ENCODE measurements at regions not wholly inside any gene's neighbourhood (a gene's known extent, or its start where the extent isn't known, plus 50 kb on each side); places are given as distances from the start of the nearest gene placed in this dataset.

DNA sequence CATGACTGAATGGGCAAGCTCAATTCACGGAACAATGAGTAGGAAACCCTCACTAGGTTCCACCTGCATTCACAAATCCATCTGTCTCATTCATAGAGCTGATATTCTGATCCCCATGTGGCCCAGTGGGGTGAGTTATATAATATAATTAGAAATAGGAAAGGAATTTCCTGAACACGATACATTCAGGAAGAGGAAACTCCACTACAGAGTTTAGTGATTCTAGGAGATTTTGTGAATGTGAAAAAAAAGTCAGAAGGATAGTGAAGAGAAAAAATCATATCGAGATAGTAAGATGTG is 471.2 kb downstream of the GASK1B start:
- Histone ChIP-seq H3K79me2 (ENCODE audit: low read depth) (no peaks in the 10 kb centered on the region), H3K9me3 (ENCODE audit: insufficient read depth, low read depth) (no peaks in the 10 kb centered on the region), H3K36me3 (ENCODE audit: low read depth) (no peaks in the 10 kb centered on the region), H3K27me3 (ENCODE audit: insufficient read depth, low read depth) (no peaks in the 10 kb centered on the region), H3K9me2 (ENCODE audit: insufficient read depth) (no peaks in the 10 kb centered on the region), H3K4me1 (replicated peaks; ENCODE audit: insufficient read depth) (no peaks in the 10 kb centered on the region), H4K20me1 (ENCODE audit: insufficient read depth) (no peaks in the 10 kb centered on the region), H3K4me2 (no peak overlapping the region), H3K27ac (no peak overlapping the region), H2AFZ (no peak overlapping the region), H3K4me3 (no peak overlapping the region), H3F3A (ENCODE audit: insufficient read depth, low read depth) (no peaks in the 10 kb centered on the region)
- DNase-seq = no peak
- TF ChIP-seq EZH2 (IDR thresholded peaks at IDR 0.05; ENCODE audit: low read depth) = no peak
- TF ChIP-seq, protein P1, sequence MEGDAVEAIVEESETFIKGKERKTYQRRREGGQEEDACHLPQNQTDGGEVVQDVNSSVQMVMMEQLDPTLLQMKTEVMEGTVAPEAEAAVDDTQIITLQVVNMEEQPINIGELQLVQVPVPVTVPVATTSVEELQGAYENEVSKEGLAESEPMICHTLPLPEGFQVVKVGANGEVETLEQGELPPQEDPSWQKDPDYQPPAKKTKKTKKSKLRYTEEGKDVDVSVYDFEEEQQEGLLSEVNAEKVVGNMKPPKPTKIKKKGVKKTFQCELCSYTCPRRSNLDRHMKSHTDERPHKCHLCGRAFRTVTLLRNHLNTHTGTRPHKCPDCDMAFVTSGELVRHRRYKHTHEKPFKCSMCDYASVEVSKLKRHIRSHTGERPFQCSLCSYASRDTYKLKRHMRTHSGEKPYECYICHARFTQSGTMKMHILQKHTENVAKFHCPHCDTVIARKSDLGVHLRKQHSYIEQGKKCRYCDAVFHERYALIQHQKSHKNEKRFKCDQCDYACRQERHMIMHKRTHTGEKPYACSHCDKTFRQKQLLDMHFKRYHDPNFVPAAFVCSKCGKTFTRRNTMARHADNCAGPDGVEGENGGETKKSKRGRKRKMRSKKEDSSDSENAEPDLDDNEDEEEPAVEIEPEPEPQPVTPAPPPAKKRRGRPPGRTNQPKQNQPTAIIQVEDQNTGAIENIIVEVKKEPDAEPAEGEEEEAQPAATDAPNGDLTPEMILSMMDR (conservative IDR thresholded peaks at IDR 0.05) = no peak
- BruUV-seq (replicated peaks) = no TSS peak
- ChIA-PET POLR2A (ENCODE audit: unreplicated experiment) (no interaction called here), CTCF (no interaction called here)
- intact Hi-C loops (cut with micrococcal nuclease; ENCODE audit: unreplicated experiment) = no loop called here

DNA sequence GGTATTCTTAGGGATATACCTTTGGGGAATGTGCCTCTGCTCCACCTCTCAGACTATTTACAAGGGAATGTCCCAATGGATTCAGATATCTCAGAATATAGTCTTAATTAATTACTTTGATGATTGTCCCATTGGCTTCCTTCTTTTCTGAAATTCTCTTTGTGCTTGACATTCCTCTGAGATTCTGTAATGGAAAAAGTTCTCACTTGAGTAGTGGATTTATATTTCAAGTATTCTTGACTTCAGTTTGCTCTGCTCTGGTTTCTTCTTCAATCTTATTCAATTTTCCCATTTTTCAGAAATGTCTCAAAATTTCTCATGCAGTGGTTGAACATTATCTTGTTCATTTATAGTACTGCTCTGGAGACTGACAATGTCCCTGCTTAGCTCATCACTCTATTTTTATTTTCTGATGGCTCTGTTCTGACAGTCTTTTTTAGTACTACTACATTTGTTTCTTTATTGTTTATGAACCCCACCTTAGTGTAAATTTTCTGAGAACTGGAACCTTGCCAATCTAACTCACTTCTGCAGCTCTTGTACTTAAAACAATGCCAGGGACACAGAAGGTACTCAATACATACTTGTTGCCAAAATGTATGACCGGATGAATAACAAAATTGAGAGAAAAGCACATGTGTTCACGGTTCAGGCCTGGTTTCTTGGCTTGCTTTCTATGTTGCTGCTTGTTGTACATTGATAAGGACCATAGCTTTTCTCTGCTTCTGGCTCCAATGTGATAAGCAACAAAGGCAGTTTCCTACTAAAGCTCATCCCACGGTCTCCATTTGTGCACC is 471.7 kb downstream of the GASK1B start:
- Histone ChIP-seq H3K4me2 (no peak overlapping the region), H3F3A (ENCODE audit: insufficient read depth, low read depth) (no peaks in the 10 kb centered on the region), H3K36me3 (ENCODE audit: low read depth) (no peaks in the 10 kb centered on the region), H2AFZ (no peak overlapping the region), H3K4me1 (replicated peaks; ENCODE audit: insufficient read depth) (no peaks in the 10 kb centered on the region), H3K9me2 (ENCODE audit: insufficient read depth) (no peaks in the 10 kb centered on the region), H3K79me2 (ENCODE audit: low read depth) (no peaks in the 10 kb centered on the region), H3K9me3 (ENCODE audit: insufficient read depth, low read depth) (no peaks in the 10 kb centered on the region), H4K20me1 (ENCODE audit: insufficient read depth) (no peaks in the 10 kb centered on the region), H3K27me3 (ENCODE audit: insufficient read depth, low read depth) (no peaks in the 10 kb centered on the region), H3K4me3 (no peak overlapping the region), H3K27ac (no peak overlapping the region)
- no TSS peak for BruUV-seq (replicated peaks)
- TF ChIP-seq, protein P1 (conservative IDR thresholded peaks at IDR 0.05) = no peak
- no peak for TF ChIP-seq EZH2 (IDR thresholded peaks at IDR 0.05; ENCODE audit: low read depth)
- ChIA-PET CTCF (no interaction called here), POLR2A (ENCODE audit: unreplicated experiment) (no interaction called here)
- no peak for DNase-seq
- intact Hi-C loops (cut with micrococcal nuclease; ENCODE audit: unreplicated experiment) = no loop called here

DNA sequence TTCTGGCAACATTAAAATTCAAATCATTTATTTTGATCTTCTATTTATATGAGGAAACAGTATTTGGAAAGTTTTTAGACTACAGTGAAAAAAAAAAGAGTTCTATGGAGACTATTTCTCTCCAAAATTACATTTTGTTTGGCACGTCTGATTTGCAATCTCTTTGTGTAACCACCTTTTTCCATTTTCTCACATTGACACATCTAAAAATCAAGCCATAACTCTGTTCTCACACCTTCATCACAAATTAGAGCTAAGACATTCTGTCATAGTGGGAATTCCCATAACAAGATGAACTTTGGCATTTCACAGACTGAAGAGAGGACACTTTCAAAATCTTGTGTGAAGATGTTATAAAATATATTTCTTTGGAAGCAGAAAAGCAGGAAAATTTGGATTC is 468.9 kb downstream of the GRIA2 start:
- H3K79me2 ChIP-seq (ENCODE audit: low read depth) = no peaks in the 10 kb centered on the region

More for the DNA sequence above, 468.9 kb downstream of the GRIA2 start:
- no peak overlapping the region for H2AFZ ChIP-seq
- H3K9me2 ChIP-seq (ENCODE audit: insufficient read depth) = no peaks in the 10 kb centered on the region
- TF ChIP-seq EZH2 (IDR thresholded peaks at IDR 0.05; ENCODE audit: low read depth) = no peak
- TF ChIP-seq, protein P1 (conservative IDR thresholded peaks at IDR 0.05) = no peak
- H3K4me2 ChIP-seq = no peak overlapping the region
- DNase-seq = no peak
- no peaks in the 10 kb centered on the region for H4K20me1 ChIP-seq (ENCODE audit: insufficient read depth)
- POLR2A ChIA-PET (ENCODE audit: unreplicated experiment) = no interaction called here
- no peaks in the 10 kb centered on the region for H3K4me1 ChIP-seq (replicated peaks; ENCODE audit: insufficient read depth)
- no peak overlapping the region for H3K4me3 ChIP-seq
- no TSS peak for BruUV-seq (replicated peaks)
- H3F3A ChIP-seq (ENCODE audit: insufficient read depth, low read depth) = no peaks in the 10 kb centered on the region
- no peaks in the 10 kb centered on the region for H3K9me3 ChIP-seq (ENCODE audit: insufficient read depth, low read depth)
- no peak overlapping the region for H3K27ac ChIP-seq
- no peaks in the 10 kb centered on the region for H3K27me3 ChIP-seq (ENCODE audit: insufficient read depth, low read depth)
- H3K36me3 ChIP-seq (ENCODE audit: low read depth) = no peaks in the 10 kb centered on the region
- intact Hi-C loops (cut with micrococcal nuclease; ENCODE audit: unreplicated experiment) = no loop called here
- CTCF ChIA-PET = no interaction called here

Measured in PC-9 (cell line).